NCI-H2029 treated with DMSO at 0.1 percent for 48 hours (cell line): ENCODE measurements at regions not wholly inside any gene's neighbourhood (a gene's known extent, or its start where the extent isn't known, plus 50 kb on each side); places are given as distances from the start of the nearest gene placed in this dataset.
"Not testable (repeated sequence)": the region's sequence is repeated elsewhere in the genome, so short reads cannot be mapped to it uniquely, and the experiment has no call there.

Experiments
- DNase-seq: peaks from one replicate; lab custom pipeline; 2025; lab: John Stamatoyannopoulos, UW

- DNase-seq, result no peak
These were observed 419.7 kb downstream of the TRAM1L1 start for GRCh38 chr4:116665716-116666115.

- DNase-seq, result no peak
These were observed 421.2 kb downstream of the TRAM1L1 start for GRCh38 chr4:116664198-116664597.

GRCh38 chr4:116639070-116639577, 446.3 kb downstream of the TRAM1L1 start:
- no peak for DNase-seq

GRCh38 chr4:116638592-116638991, 446.8 kb downstream of the TRAM1L1 start:
- no peak for DNase-seq

GRCh38 chr4:116636917-116637316, 448.5 kb downstream of the TRAM1L1 start:
- DNase-seq, result no peak

DNA sequence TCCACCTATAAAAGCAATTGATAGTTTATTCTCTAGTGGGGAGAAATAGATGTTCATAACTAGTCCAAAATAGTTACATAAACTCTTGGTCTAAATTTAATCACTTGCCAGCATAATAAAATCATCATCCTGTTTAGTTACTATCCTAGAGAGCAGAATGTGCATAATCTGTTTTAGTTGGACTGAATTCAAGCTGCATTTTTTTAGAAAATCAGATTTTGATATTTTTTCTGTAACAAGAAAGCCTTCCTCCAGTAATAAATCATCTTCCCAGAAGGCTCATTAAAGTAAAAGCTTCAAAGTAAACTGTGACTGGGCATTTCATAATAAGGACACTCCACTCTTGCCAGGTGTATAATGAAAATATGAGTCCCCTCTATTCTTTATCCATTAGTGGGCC, 453.1 kb downstream of the TRAM1L1 start:
- DNase-seq, result no peak

DNA sequence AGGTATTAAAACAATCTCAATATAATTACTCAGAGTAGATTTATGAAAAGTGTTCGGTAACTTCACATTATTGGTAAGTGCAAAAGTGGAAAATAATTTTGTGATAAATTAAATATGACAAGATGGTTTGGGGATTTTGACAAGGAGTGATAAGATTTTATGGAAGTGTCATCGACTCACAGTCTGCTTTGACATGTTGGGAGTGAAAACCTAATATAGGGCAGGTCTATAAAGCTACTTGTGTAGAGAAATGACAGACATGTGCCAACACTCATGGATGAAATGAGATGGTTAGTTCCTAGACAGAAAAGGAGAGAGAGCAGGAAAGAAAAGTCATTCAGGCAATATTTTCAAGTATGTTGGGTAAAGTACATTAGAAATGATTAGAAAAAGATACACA, 456.8 kb downstream of the TRAM1L1 start:
- DNase-seq, result no peak

GRCh38 chr4:116627545-116627944, 457.8 kb downstream of the TRAM1L1 start:
- DNase-seq, result no peak

DNA sequence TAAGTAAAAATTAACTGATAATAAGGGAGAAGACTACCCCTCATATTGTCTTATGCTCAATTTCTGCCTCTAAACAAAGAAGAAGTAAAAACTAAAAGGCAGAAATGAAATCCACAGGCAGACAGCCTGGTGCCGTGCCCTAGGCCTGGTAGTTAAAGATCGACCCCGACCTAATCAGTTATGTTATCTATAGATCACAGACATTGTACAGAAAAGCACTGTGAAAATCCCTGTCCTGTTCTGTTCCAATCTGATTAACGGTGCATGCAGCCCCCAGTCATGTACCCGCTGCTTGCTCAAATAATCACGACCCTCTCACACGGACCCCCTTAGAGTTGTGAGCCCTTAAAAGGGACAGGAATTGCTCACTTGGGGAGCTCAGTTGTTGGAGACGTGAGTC, 465.9 kb downstream of the TRAM1L1 start:
- DNase-seq, result not testable (repeated sequence)

GRCh38 chr4:116618638-116619037, 466.7 kb downstream of the TRAM1L1 start:
- DNase-seq, result no peak

GRCh38 chr4:116603096-116603495, 482.3 kb downstream of the TRAM1L1 start:
- DNase-seq, result no peak

GRCh38 chr4:116599859-116600258, 485.5 kb downstream of the TRAM1L1 start:
- no peak for DNase-seq

DNA sequence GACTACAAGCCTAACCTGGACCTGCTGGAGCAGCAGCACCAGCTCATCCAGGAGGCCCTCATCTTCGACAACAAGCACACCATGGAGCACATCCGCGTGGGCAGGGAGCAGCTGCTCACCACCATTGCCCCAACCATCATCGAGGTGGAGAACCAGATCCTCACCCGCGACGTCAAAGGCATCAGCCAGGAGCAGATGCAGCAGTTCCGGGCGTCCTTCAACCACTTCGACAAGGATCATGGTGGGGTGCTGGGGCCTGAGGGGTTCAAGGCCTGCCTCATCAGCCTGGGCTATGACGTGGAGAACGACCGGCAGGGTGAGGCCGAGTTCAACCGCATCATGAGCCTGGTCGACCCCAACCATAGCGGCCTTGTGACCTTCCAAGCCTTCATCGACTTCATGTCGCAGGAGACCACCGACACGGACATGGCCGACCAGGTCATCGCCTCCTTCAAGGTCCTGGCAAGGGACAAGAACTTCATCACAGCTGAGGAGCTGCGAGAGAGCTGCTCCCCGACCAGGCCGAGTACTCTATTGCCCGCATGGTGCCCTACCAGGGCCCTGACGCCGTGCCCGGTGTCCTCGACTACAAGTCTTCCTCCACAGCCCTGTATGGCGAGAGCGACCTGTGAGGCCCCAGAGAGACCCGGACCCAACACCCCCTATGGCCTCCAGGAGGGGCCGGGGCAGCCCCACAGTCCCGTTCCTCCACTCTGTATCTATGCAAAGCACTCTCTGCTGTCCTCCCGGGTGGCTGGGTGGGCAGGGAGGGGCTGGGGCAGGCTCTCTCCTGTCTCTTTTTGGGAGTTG, 486.2 kb downstream of the TRAM1L1 start:
- no peak for DNase-seq

DNA sequence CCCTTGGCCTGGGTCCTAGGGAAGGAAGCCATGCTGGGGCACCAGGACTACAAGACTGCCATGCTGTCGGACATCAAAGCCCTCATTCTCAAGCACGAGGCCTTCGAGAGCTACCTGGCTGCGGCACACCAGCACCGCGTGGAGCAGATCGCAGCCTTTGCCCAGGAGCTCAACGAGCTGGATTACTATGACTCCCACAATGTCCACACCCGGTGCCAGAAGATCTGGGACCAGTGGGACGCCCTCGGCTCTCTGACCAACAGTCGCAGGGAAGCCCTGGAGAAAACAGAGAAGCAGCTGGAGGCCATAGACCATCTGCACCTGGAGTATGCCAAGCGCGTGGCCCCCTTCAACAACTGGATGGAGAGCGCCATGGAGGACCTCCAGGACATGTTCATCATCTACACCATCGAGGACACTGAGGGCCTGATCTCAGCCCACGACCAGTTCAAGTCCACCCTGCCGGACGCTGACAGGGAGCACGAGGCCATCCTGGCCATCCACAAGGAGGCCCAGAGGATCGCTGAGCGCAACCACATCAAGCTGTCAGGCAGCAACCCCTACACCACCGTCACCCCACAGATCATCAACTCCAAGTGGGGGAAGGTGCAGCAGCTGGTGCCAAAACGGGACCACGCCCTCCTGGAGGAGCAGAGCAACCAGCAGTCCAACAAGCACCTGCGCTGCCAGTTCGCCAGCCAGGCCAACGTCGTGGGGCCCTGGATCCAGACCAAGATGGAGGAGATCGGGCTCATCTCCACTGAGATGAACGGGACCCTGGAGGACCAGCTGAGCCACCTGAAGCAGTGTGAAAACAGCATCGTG, 487.0 kb downstream of the TRAM1L1 start:
- no peak for DNase-seq

DNA sequence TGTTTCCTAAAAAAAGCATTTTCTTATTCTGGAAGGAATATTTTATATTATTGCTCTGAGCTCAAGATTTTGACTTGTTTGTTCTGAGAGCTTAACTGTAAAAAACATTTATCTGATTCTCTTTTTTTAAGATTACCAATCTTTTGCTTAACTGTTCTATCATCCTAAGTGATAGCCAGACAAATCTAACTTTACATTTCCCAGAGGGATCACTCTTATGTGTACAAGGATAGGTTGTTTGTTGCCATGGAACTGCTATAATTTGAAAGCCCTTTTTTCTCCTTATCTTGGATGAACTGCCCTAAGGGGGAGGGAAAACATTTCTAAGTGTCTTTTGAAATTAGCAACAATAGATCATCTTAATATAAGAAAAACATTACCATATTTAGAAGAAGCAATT, 494.7 kb downstream of the TRAM1L1 start:
- DNase-seq, result no peak

- DNase-seq, result no peak
These were observed 496.6 kb downstream of the TRAM1L1 start for GRCh38 chr4:116588783-116589182.

DNA sequence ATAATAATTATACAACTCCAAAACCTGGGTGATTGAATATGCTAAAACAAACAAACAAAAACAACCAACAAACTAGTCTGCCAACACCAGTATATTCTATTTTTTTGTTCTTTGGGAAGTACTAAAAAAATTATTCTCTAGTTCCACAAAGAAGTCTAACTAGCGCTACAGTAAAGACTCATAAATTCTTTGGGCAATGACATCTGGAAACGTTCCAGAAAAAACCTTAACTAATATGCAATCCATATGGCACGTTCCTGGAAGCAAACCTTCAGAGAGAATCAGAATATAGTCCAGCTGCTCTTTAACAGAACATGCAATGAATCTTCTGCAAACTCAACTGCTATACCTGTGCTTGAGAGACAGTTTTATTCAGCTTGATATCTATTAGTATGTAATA, 500.1 kb downstream of the TRAM1L1 start:
- DNase-seq, result no peak

GRCh38 chr4:116577321-116577720, 508.1 kb downstream of the TRAM1L1 start:
- DNase-seq, result no peak

- no peak for DNase-seq
These were observed 511.8 kb downstream of the TRAM1L1 start for GRCh38 chr4:116573540-116573939.

GRCh38 chr4:116561768-116562167, 523.6 kb downstream of the TRAM1L1 start:
- no peak for DNase-seq

- DNase-seq, result no peak
These were observed 533.6 kb downstream of the TRAM1L1 start for GRCh38 chr4:116551806-116552205.

DNA sequence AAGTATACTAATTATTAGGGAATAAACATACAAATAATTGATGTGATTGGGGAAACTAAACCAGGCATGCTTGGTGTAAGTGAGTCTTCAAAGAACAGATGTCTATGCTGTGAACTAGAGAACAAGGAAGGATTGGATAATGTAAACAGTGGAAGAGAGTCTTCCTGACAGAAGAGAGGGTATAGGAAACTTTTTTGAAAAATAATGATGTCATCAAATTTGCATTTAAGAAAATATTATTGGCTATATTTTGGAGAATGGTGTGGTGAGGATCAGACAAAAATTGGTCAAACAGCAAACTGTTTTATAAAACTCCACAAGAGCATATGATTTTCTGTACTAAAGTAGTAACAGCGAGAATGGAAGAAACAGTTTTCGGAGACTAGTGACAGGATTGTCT, 537.7 kb downstream of the TRAM1L1 start:
- no peak for DNase-seq

GRCh38 chr4:116546759-116547158, 538.6 kb downstream of the TRAM1L1 start:
- DNase-seq, result no peak
